IMR-90 (cell line): ENCODE measurements at regions not wholly inside any gene's neighbourhood (a gene's known extent, or its start where the extent isn't known, plus 50 kb on each side); places are given as distances from the start of the nearest gene placed in this dataset.

Experiments
- ATAC-seq: fragments of 200-7000 bp; cut with Tn5 transposase; 2 replicates; pipeline ENCODE4 v1.9.1; 2020; ENCODE audit warnings: low read depth, mild to moderate bottlenecking, moderate library complexity
- BruUV-seq: library from RNA; stranded (reverse); fragments of 400-500 nt; replicated peaks from 2 replicates; lab custom pipeline; 2021; lab: Mats Ljungman, UMichigan
- CTCF ChIA-PET: fragments of 300-600 bp; formaldehyde crosslinking; extraction: SDS; loops from one replicate; lab custom pipeline; 2021; ENCODE audit warnings: antibody characterized with exemption; lab: Yijun Ruan, JAX
- POLR2A ChIA-PET: fragments of 300-600 bp; sonication (Branson Sonifier 250); formaldehyde crosslinking; loops from one replicate; lab custom pipeline; 2022; ENCODE audit warnings: antibody characterized with exemption; ENCODE audit not compliant: unreplicated experiment; lab: Charles Lee
- DNase-seq: peaks from one replicate; pipeline ENCODE4 v3.0.0; 2013
- H2AFZ ChIP-seq: replicated peaks from 2 replicates; pipeline ENCODE3; 2013; ENCODE audit warnings: low read length, mild to moderate bottlenecking; ENCODE audit not compliant: poor library complexity
- H2AK5ac ChIP-seq: 2 replicates; pipeline ENCODE4 v1.6.1; 2013; ENCODE audit warnings: low read depth, low read length, inconsistent platforms
- H2AK9ac ChIP-seq: replicated peaks from 2 replicates; pipeline ENCODE3; 2013; ENCODE audit warnings: mild to moderate bottlenecking, low read depth, low read length, moderate library complexity; ENCODE audit not compliant: poor library complexity
- H2BK120ac ChIP-seq: 2 replicates; pipeline ENCODE4 v1.6.1; 2013; ENCODE audit warnings: low read depth, low read length, inconsistent platforms
- H2BK15ac ChIP-seq: 3 replicates; pipeline ENCODE4 v1.6.1; 2013; ENCODE audit warnings: low read depth, low read length, inconsistent platforms
- H2BK20ac ChIP-seq: 2 replicates; pipeline ENCODE4 v1.6.1; 2013; ENCODE audit warnings: low read depth, mild to moderate bottlenecking, inconsistent platforms, low read length, moderate library complexity
- H2BK5ac ChIP-seq: 2 replicates; pipeline ENCODE4 v1.6.1; 2013; ENCODE audit warnings: mild to moderate bottlenecking, low read depth, low read length, inconsistent platforms; ENCODE audit not compliant: poor library complexity, severe bottlenecking
- H3K14ac ChIP-seq: replicated peaks from 2 replicates; pipeline ENCODE4 v1.6.1; 2013; ENCODE audit warnings: low read depth, low read length, inconsistent platforms
- H3K18ac ChIP-seq: 2 replicates; pipeline ENCODE4 v1.6.1; 2013; ENCODE audit warnings: low read depth, low read length, control low read depth
- H3K23ac ChIP-seq: 2 replicates; pipeline ENCODE4 v1.6.1; 2013; ENCODE audit warnings: low read depth, low read length, inconsistent platforms
- H3K27ac ChIP-seq: 2 replicates; pipeline ENCODE4 v1.5.1; 2013; ENCODE audit warnings: mild to moderate bottlenecking, control low read depth, low read length; ENCODE audit not compliant: insufficient read depth
- H3K27me3 ChIP-seq: 2 replicates; pipeline ENCODE4 v1.6.1; 2013; ENCODE audit warnings: low read length; ENCODE audit not compliant: control insufficient read depth, insufficient read depth
- H3K36me3 ChIP-seq: 2 replicates; pipeline ENCODE4 v1.6.1; 2013; ENCODE audit warnings: low read length, mixed read lengths; ENCODE audit not compliant: control insufficient read depth, insufficient read depth
- H3K4ac ChIP-seq: 2 replicates; pipeline ENCODE4 v1.6.1; 2013; ENCODE audit warnings: low read depth, low read length, inconsistent platforms
- H3K4me1 ChIP-seq: 2 replicates; pipeline ENCODE4 v1.6.1; 2013; ENCODE audit warnings: low read length, mixed read lengths; ENCODE audit not compliant: control insufficient read depth, insufficient read depth
- H3K4me2 ChIP-seq: 2 replicates; pipeline ENCODE4 v1.6.1; 2013; ENCODE audit warnings: low read depth, mild to moderate bottlenecking, control low read depth, low read length, moderate library complexity
- H3K4me3 ChIP-seq: 2 replicates; pipeline ENCODE4 v1.5.1; 2013; ENCODE audit warnings: low read depth, mild to moderate bottlenecking, control low read depth, low read length, moderate library complexity; ENCODE audit not compliant: insufficient read depth
- H3K56ac ChIP-seq: 2 replicates; pipeline ENCODE4 v1.6.1; 2013; ENCODE audit warnings: low read length, inconsistent platforms; ENCODE audit not compliant: insufficient read depth; ENCODE audit errors: extremely low read depth
- H3K79me1 ChIP-seq, 2 experiments: 2 replicates each; pipeline ENCODE4 v1.6.1; 2013; ENCODE audit warnings: low read length in 2 of 2, inconsistent platforms in 1 of 2, low read depth in 1 of 2
- H3K9ac ChIP-seq: 2 replicates; pipeline ENCODE4 v1.6.1; 2013; ENCODE audit warnings: low read depth, low read length, control low read depth
- H3K9me1 ChIP-seq: 2 replicates; pipeline ENCODE4 v1.6.1; 2013; ENCODE audit warnings: low read length, inconsistent platforms; ENCODE audit not compliant: insufficient read depth
- H3K9me3 ChIP-seq: 2 replicates; pipeline ENCODE4 v1.6.1; 2013; ENCODE audit warnings: low read length; ENCODE audit not compliant: control insufficient read depth, insufficient read depth
- H4K20me1 ChIP-seq: 2 replicates; pipeline ENCODE4 v1.6.1; 2013; ENCODE audit warnings: low read length, inconsistent platforms; ENCODE audit not compliant: insufficient read depth
- H4K5ac ChIP-seq: 2 replicates; pipeline ENCODE4 v1.6.1; 2013; ENCODE audit warnings: mild to moderate bottlenecking, low read depth, low read length, control low read depth
- H4K8ac ChIP-seq, 2 experiments: 2 replicates each; pipeline ENCODE4 v1.6.1; 2013; ENCODE audit warnings: low read depth in 2 of 2, low read length in 2 of 2, control low read depth in 1 of 2, inconsistent platforms in 1 of 2
- H4K91ac ChIP-seq: 2 replicates; pipeline ENCODE4 v1.6.1; 2013; ENCODE audit warnings: low read depth, low read length, inconsistent platforms; ENCODE audit not compliant: insufficient read depth
- BHLHE40 ChIP-seq: fragments of 150-350 bp; IDR thresholded peaks from 2 replicates; pipeline ENCODE4 v1.6.1; 2016; ENCODE audit warnings: mild to moderate bottlenecking, low read depth, low read length
- CEBPB ChIP-seq: IDR thresholded peaks from 2 replicates; pipeline ENCODE4 v1.6.1; 2012; ENCODE audit warnings: low read depth, low read length, improper control_type of control experiment
- CHD1 ChIP-seq: IDR thresholded peaks from 2 replicates; pipeline ENCODE4 v1.6.1; 2012; ENCODE audit warnings: low read depth, low read length, improper control_type of control experiment
- MAZ ChIP-seq: IDR thresholded peaks from 2 replicates; pipeline ENCODE4 v1.6.1; 2012; ENCODE audit warnings: low read depth, mild to moderate bottlenecking, low read length, improper control_type of control experiment, moderate library complexity, borderline replicate concordance
- NFE2L2 ChIP-seq: fragments of 150-350 bp; IDR thresholded peaks from 2 replicates; pipeline ENCODE4 v1.6.1; 2016; ENCODE audit warnings: low read depth, mild to moderate bottlenecking, low read length
- POLR2A ChIP-seq: IDR thresholded peaks from 2 replicates; pipeline ENCODE4 v1.6.1; 2012; ENCODE audit warnings: mild to moderate bottlenecking, low read depth, low read length
- RCOR1 ChIP-seq: IDR thresholded peaks from 2 replicates; pipeline ENCODE4 v1.6.1; 2012; ENCODE audit warnings: mild to moderate bottlenecking, low read length, improper control_type of control experiment; ENCODE audit not compliant: insufficient replicate concordance
- RFX5 ChIP-seq: IDR thresholded peaks from 2 replicates; pipeline ENCODE4 v1.8.0; 2012; ENCODE audit warnings: low read depth, mild to moderate bottlenecking, low read length, moderate library complexity
- SMC3 ChIP-seq: fragments of 150-350 bp; IDR thresholded peaks from 2 replicates; pipeline ENCODE4 v1.6.1; 2016; ENCODE audit warnings: low read depth, mild to moderate bottlenecking, antibody characterized with exemption, low read length, moderate library complexity
- WGBS, 2 experiments: methylation state at CpG; one replicate each; pipeline versions ENCODE4 v1.1.5 to v1.1.7; 2013; ENCODE audit warnings: missing lambda C conversion rate in 2 of 2; ENCODE audit not compliant: insufficient read length in 1 of 2; ENCODE audit errors: extremely low coverage in 2 of 2; 5-methylcytosine and 5-hydroxymethylcytosine counted together
- dilution Hi-C: fragments of 300-500 bp; cut with HindIII; formaldehyde crosslinking; loops from one replicate; pipeline ENCODE4 v1.14.3; 2018; ENCODE audit warnings: low sequenced_read_pairs; ENCODE audit not compliant: unreplicated experiment
- in situ Hi-C: fragments of 300-500 bp; cut with MboI; formaldehyde crosslinking; loops from 3 replicates; pipeline ENCODE4 v1.14.3; 2019; ENCODE audit warnings: low sequenced_read_pairs, inconsistent platforms, mixed read lengths
- intact Hi-C: fragments of 100-400 bp; cut with micrococcal nuclease; formaldehyde crosslinking; loops from 2 replicates; pipeline ENCODE4 v1.10.0; 2022
- TF ChIP-seq, protein P1 (sequence below): fragments of 150-350 bp; IDR thresholded peaks from 2 replicates; pipeline ENCODE4 v1.6.1; 2016; ENCODE audit warnings: low read depth, mild to moderate bottlenecking, low read length, moderate library complexity, borderline replicate concordance
- TF ChIP-seq, protein P2 (sequence below): fragments of 150-350 bp; IDR thresholded peaks from 2 replicates; pipeline ENCODE4 v1.6.1; 2017; ENCODE audit warnings: mild to moderate bottlenecking, antibody characterized with exemption, low read length, low read depth

DNA sequence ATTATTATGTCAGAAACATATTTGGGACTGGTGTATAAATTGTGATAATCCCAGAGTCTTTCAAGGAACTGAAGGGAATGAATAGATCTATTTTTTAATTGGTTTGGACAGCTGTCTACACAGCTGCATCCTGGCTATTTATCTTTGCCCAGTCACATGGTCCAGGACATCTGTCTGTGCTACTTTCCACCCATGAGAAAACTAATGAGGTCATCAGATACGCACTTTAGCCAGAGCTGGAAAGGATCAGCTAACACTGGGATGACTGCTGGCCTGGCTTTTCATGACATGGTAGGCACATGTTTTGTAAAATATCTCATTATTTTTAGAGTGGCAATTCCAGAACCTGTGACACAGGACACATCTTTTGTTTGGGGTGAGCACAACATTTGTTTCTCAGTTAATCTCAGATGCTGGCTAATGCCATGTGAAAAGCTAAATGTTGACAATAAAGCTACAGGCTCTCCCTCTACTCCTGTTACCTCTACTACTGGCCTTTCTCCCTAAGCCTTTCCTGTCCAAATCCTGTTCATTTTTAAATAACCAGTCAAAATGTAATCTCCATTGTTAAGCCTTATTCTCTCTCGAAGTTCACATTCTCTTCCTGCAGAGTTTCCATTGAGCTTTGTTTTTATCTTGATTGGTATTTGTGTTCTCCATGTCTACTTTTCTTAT lies 500.7 kb downstream of the RIT2 start:
- H2BK15ac ChIP-seq = no peak overlapping the region
- WGBS, 2 experiments = no CpG with 5 or more reads among the region's 2 CpGs
- no peak overlapping the region for H2BK20ac ChIP-seq
- H3K9ac ChIP-seq = no peak overlapping the region
- DNase-seq (no peak), ATAC-seq (no peak)
- H3K4me2 ChIP-seq = no peak overlapping the region
- in situ Hi-C loops (no loop called here), intact Hi-C loops (no loop called here), dilution Hi-C loops (no loop called here)
- H3K18ac ChIP-seq = no peak overlapping the region
- H4K5ac ChIP-seq = no peak overlapping the region
- no peak overlapping the region for H2BK5ac ChIP-seq
- H4K91ac ChIP-seq = no peak overlapping the region
- H2BK120ac ChIP-seq = no peak overlapping the region
- no peak overlapping the region for H4K8ac ChIP-seq
- H2AFZ ChIP-seq = no peak overlapping the region
- H2AK5ac ChIP-seq = no peak overlapping the region
- no peak overlapping the region for H3K23ac ChIP-seq
- BruUV-seq = no TSS peak
- H3K9me3 ChIP-seq = peaks cover 4% of the 10 kb centered on the region; the same call in 1 of the 2 replicates
- no peak overlapping the region for H3K4me3 ChIP-seq
- H3K4ac ChIP-seq = no peak overlapping the region
- no peaks in the 10 kb centered on the region for H3K79me1 ChIP-seq
- ChIA-PET POLR2A (no interaction called here), CTCF (no interaction called here)
- no peaks in the 10 kb centered on the region for H3K36me3 ChIP-seq
- no peak overlapping the region for H3K56ac ChIP-seq
- H2AK9ac ChIP-seq = no peak overlapping the region
- no peak for TF ChIP-seq CHD1
- TF ChIP-seq SMC3 = no peak
- no peak for TF ChIP-seq BHLHE40
- TF ChIP-seq, protein P1, sequence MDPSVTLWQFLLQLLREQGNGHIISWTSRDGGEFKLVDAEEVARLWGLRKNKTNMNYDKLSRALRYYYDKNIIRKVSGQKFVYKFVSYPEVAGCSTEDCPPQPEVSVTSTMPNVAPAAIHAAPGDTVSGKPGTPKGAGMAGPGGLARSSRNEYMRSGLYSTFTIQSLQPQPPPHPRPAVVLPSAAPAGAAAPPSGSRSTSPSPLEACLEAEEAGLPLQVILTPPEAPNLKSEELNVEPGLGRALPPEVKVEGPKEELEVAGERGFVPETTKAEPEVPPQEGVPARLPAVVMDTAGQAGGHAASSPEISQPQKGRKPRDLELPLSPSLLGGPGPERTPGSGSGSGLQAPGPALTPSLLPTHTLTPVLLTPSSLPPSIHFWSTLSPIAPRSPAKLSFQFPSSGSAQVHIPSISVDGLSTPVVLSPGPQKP = no peak
- TF ChIP-seq, protein P2, sequence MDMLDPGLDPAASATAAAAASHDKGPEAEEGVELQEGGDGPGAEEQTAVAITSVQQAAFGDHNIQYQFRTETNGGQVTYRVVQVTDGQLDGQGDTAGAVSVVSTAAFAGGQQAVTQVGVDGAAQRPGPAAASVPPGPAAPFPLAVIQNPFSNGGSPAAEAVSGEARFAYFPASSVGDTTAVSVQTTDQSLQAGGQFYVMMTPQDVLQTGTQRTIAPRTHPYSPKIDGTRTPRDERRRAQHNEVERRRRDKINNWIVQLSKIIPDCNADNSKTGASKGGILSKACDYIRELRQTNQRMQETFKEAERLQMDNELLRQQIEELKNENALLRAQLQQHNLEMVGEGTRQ = no peak
- no peak for TF ChIP-seq RCOR1
- no peak for TF ChIP-seq CEBPB
- TF ChIP-seq MAZ = no peak
- TF ChIP-seq RFX5 = no peak
- no peak for TF ChIP-seq POLR2A
- TF ChIP-seq NFE2L2 = no peak
- H3K4me1 ChIP-seq = no peaks in the 10 kb centered on the region
- no peak overlapping the region for H3K14ac ChIP-seq
- H4K20me1 ChIP-seq = no peaks in the 10 kb centered on the region
- no peaks in the 10 kb centered on the region for H3K9me1 ChIP-seq
- no peaks in the 10 kb centered on the region for H3K27me3 ChIP-seq
- H3K27ac ChIP-seq = no peak overlapping the region
